HL-60/S4 (cell line): ENCODE measurements at regions not wholly inside any gene's neighbourhood (a gene's known extent, or its start where the extent isn't known, plus 50 kb on each side); places are given as distances from the start of the nearest gene placed in this dataset.

Source experiments
- in situ Hi-C: fragments of 300-500 bp; cut with MboI; formaldehyde crosslinking; loops from 2 replicates; pipeline ENCODE4 v1.14.3; 2022; ENCODE audit warnings: low sequenced_read_pairs

DNA sequence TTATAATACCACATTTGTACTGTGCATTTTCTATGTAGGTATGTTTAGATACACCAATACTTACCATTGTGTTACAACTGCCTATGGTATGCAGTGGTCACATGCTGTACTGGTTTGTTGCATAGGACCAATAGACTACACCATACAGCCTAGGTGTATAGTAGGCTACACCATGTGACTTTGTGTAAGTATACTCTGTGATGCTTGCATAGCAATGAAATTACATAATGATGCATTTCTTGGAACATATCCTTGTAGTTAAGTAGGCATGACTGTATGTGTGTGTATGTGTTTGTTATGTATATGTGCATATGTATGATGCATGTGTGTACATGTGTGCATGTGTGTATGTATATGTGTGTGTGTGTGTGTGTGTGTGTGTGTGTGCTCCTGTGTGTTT, 157.6 kb downstream of the TDRD15 start:
- in situ Hi-C loops: no loop called here

DNA sequence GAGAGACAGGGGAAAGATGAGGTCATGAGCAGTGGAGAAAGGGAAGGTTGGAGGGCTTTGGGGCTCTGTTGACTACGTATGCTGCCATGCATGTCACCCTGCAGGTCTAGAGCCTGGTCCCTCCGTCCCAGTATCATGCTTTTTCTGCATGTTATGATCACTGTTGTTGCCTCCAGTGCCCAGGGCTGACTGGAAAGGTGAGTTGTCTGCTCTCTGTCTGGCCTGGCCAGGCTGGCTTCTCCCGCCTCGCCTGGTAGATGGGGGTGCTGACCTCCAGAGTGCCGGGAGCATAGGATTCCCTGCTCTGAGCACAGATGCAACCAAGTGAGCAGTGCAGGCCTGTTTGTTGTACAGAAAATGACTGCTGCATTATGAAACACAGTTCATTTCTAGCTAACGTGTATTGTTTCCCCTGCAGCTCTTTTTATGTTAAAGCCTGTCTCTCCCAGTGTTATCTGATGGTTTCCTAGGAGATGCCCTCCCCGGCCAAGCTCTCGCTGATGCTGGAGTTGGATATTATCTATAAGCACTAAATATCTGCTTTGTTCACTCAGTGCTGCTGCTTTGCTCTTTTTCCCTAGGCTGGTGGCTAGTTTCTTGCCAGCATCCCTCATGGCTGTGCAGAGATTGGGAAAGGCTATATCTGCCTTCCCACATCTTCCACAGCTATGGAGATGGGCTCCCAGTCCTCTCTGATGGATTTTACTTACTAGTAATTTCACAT, 158.2 kb downstream of the TDRD15 start:
- in situ Hi-C loops: no loop called here

DNA sequence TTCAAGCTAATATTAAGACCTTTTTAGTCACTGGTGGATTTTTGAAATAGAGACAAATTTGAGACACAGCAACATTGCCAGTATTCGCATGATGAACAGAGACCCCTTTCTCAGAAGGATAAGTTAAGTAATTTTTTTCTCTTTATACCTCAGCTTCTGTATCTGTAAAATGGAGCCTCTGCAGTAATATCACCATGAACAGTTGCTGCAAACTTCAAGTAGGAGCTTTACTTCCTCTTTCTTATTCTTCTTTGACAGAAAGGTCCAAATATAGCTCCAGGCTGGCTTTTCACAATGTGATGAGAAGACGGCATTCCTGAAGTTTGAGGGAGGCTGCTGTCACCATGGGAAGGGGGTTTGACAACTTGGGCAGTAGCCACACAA, 158.7 kb downstream of the TDRD15 start:
- in situ Hi-C loops: no loop called here

DNA sequence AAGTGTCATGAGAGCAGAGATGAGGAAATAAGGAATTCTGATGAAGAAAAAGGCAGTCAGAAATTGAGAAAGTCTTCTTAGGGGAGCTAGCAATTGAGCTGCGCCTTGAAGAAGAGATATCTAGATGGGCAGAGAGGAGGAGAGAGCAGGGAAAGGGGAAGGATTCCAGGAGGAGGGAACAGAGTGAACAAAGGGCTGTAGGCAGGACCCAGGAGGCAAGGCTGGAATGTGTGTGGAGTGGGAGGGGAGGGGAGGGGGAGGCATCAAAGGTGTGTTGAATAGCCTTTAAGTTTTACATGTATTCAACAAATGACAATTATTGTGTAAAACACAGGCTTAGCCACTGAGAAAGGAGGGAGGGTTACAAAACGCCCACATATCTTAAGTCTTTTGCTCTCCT, 164.5 kb downstream of the TDRD15 start:
- in situ Hi-C loops: no loop called here

DNA sequence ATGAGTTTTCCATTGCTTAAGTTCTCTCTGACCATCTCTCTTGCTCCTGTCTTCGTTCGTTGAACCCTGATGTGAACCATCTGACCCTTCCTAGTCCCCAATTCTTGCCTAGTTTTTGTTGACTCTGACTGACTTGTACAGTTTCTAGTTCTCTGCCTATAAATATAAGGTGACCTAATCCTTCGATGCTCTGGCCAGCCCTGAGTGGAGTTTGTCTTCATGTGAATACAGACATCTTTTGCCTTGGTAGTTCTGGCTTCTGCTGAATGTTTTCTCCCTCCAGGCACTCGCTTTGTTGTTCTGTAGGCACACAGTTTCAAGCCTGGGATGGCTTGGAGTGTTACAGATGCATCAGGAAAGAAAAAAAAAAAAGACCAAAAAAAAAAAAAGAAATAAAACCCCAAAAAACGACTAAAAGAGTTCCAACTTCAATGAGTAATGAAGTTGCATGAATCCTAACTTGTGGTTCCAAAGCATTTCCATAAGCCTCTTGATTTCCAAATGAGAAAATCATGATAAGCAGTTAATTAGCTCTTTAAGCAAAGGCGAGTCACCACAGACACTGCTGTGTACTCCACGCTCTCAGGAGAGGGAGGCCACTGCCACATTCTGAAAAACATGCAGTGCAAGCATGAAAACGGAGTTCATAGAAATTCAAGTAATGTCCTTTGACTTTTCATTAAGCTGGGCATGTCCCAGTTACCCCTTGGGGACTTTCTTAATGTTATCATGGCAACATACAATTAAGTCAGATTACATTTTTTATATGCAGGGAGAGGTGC, 165.2 kb downstream of the TDRD15 start:
- in situ Hi-C loops: no loop called here

DNA sequence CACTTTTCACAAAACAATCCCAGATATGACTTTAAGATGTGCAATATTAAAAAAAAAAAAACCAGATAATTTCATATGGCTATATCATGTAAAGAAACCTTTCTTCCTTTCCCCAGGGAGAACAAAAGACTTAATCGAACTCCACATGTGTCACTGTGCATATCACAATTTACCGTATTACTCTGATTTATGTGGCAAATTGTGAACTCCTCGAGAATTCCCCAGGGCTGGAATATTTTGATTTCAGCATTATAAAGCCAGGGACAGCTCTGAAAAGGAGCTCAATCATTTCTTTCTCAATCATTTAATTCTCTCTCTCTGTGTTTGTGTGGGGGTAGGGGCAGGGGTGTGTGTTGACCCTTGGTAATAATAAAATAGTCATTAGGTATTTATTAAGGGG, 165.8 kb downstream of the TDRD15 start:
- in situ Hi-C loops: no loop called here

DNA sequence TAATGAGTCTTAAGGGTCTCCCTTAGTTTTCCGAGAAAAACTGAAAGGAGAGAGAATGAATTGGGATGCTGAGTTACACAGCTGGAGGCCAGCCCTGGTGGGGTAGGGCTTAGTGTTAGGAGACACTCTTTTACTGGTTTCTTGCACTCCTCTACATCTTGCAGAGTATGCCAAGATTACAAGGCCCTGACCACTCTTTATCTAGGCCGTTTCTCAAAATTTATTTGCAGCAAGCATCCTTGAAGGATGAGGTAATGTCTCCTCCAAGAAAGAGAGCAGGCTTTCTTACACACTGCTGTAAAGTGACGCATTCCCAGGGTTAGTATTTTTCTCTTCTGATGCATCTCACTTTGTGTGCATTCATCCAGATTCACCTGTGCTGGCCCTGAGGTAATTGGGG, 166.2 kb downstream of the TDRD15 start:
- in situ Hi-C loops: no loop called here

DNA sequence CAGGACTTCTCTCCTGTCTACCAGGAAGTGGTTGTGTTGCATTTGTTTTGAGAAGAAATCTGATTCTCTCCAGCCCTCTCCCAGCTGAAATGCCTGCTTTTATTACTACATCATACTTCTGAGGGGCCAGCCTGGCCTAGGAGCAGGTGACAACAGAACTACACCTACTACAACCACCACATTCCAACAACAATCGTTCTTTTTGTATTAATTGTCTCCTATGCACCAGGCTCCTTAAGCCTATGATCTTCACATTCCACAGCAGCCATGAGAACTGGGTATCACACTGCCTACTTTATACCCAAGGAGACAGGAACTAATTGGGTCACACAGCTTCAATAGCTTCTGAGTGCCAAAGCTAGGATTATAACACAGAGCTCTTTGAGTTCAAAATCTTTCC, 167.7 kb downstream of the TDRD15 start:
- in situ Hi-C loops: no loop called here

DNA sequence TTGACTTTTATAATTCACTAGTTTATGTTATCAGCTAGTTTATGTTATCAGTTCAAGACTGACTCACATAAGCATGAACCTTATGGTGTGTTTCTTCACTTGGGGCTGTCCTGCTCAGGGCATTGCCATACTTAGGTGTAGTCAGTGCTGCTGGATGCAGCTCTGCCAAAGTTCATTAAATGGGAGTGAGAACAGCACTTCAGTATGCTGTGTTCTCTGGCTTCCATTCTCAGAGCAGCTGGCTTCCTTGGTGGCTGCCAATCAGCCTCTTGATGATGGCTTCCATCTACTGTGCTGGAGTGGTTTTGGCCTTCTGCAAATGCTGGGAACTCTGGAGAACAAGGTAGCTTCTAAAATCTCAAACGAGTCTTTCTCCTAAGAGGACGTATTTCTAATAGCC, 170.7 kb downstream of the TDRD15 start:
- in situ Hi-C loops: no loop called here

DNA sequence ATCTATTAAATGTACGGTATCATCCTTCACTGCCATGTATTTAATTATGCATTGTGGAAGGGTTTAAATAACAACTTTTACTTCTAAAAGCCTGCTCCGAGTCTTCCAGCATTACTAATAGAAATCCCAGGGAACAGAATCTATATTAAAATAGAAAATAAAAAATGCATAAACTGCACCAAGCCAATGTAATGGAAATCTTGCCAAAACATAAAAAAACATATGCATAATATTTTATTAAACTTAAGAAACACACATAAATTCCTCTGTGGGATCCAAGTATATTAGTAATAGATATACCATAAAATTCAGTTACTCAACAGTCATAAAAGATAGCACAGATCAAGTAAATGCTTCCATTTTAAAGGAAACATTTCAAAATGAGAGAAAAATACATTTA, 175.6 kb downstream of the TDRD15 start:
- in situ Hi-C loops: no loop called here

DNA sequence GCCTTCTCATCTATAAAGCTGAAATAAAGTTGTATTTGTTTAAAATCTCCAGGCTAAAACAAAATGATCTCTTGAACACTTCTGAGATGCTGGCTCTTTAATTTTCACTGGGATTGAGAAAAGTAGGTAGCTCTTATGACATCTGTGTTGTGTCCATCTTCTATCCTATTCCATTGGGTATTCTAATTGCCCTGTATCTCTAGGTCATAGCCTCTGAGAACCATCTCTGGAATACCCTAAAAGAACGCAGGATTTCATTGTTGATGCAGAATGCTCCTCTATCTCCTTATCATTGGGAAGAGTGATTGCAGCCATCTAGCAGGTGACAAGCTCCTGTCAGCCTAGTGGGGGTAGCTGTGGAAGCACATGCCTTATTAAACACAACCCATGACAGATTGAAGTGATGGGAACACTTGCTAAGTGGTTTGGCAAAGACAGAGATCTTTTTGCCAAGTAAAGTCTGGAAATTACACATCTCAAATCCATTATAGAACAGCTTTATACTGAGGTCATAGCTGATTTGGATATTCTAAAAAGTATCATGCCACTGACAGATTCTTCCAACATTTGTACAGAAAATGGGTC, 178.2 kb downstream of the TDRD15 start:
- in situ Hi-C loops: loop anchor here (25.0 kb wide), 1 partner anchor 640 kb away; the partner anchor contains the start of genes GDF7 and HS1BP3

DNA sequence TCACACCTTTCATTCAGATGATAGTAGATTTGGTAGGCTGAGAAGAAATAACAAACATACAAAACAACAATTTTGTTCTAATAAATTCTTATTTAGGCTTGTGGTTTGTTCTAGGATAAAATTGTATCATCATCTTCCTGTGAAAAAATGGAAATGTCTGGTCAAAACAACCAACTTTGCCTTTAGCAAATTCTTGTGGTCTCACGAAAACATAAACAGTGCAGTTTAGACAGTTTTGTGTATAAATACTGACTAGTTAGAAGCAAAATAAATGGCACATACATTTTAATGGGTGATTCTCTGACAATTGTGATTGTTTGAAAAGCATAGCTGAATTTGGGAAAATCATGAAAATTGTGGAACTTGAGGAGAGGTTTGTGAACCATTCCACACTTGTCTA, 180.1 kb downstream of the TDRD15 start:
- in situ Hi-C loops: loop anchor here (25.0 kb wide), 1 partner anchor 642 kb away; the partner anchor contains the start of genes GDF7 and HS1BP3

DNA sequence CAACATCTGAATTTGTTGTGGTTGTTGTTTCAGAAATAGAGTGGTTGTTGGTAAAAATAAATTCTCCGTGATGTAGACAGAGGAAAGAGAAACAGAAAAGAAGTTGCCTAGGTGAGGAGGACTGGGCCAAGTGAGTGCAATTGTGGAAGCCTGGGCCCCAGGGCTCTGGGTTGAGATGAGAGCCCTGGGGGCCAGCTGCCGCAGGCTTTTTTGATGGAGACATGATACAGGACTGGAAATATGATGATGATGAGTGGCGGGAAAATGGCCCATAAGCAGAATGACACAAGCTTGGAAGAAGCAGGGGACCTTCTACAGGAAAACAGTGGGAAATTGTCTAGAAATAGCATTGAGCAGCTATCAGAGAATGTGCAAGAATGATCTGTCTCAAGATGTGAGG, 181.8 kb downstream of the TDRD15 start:
- in situ Hi-C loops: loop anchor here (25.0 kb wide), 1 partner anchor 643 kb away; the partner anchor contains the start of genes GDF7 and HS1BP3

DNA sequence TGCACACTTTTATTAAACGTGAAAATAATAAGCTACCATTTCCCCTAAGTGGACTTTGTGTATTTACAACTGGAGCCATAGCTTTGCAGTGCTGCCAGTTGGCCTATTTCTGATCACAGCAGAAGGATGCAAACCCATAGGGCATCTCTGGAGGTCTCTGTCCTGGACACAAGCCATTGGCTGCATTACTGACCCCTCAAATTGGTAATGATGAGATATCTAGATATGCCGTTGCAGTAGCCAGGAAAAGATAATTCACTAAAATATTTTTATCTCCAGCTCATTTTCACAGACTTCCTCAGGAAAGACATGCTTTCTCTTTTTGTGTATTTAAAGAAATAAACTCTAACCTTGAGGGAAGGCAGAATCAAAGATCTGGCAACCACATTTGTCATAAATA, 182.5 kb downstream of the TDRD15 start:
- in situ Hi-C loops: loop anchor here (25.0 kb wide), 1 partner anchor 644 kb away; the partner anchor contains the start of genes GDF7 and HS1BP3

DNA sequence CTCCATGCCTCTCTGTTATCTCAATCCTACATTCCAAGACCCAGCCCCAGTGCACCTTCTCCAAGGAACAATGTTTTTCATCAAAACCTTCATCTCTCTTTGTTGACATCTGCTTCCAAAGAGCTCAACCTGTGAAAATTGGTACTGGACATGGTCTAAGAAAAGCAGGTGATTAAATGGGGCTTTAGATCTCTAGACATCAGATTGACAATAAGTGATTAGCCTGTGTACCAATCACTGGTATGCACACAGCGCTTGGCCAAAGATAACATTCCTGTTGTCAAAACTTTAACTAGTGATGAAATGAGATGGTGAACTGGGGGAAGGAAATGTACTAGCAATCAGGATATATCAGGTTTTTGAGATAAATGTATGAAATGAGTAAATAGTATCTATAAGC, 183.3 kb downstream of the TDRD15 start:
- in situ Hi-C loops: loop anchor here (25.0 kb wide), 1 partner anchor 645 kb away; the partner anchor contains the start of genes GDF7 and HS1BP3

DNA sequence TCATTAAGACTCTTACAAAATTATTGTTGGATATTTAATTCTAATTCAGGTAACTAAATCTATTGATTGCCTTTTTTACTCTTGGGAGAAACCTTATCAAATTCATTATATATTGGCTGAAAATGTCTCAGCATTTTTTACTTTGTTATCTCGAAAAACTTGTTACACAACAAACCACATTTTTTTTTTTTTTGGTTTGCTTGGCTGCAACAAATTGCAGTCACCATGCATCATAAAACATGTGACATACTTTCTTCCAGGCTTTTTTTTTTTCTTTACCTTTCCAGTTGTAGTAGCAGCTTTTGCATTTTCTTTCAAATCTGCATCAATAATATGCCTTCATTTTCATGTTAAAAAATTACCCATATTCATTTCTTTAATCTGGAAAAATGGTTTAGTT, 186.7 kb downstream of the TDRD15 start:
- in situ Hi-C loops: loop anchor here (25.0 kb wide), 1 partner anchor 648 kb away; the partner anchor contains the start of genes GDF7 and HS1BP3

DNA sequence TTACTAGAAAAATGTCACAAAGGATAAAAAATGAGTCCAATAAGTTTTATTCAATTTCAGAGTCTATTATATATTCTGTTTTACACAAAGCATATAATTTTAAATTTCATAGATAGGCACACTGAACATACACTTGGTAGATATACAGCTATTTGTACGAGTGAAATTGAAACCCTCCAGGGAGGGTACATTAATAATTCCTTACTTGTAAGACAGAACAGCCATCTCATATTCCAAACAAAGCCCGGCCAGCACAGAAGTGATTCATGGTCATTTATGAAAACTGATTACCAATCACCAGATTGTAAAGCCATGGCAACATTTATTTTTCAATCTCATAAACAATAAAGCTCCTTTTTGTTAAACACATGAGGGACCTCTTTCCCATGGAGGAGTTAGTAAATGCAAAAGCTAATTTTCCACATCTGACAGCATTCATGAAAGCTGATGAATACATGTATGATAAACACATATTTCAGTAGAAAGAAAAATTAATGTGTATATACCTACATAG, 190.6 kb downstream of the TDRD15 start:
- in situ Hi-C loops: loop anchor here (25.0 kb wide), 1 partner anchor 652 kb away; the partner anchor contains the start of genes GDF7 and HS1BP3

DNA sequence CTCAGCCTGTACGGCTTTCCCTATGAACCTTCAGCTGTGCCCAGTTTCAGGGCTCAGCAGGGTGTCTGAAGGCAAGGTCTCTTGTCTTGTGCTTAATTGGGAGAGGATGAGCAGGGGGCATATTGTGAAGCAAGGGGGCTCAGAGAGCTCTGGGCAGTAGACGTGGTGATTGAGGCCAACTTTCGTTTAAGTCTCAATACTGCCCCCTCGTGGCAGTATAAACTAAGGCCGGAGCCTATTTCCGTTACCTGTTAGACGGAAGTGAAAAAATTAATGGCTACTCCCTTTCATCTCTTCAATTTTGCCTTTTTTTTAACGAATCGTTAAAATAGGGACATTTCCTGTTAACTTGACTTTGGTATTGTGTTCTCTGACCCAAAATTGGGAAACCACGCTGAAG, 193.4 kb downstream of the TDRD15 start:
- in situ Hi-C loops: loop anchor here (25.0 kb wide), 1 partner anchor 655 kb away; the partner anchor contains the start of genes GDF7 and HS1BP3

DNA sequence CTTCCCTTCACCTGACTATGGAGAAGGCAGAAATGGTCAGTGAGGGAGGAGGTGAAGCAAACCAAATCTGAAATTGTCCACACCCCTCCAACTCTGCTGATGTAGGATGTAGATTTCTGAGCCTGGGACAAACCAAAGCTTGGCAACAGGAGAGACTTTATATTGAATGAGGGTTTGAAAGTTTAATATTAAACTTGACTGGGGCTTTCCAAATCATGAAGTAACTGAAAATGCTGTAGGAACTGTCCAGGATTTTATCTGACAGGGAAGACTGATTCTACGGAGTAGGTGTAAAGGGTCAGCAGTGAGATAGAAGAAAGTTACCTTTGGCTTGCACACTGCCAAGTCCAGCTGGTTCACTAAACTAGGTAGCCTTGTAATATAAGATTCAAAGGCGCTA, 194.5 kb downstream of the TDRD15 start:
- in situ Hi-C loops: loop anchor here (25.0 kb wide), 1 partner anchor 656 kb away; the partner anchor contains the start of genes GDF7 and HS1BP3

DNA sequence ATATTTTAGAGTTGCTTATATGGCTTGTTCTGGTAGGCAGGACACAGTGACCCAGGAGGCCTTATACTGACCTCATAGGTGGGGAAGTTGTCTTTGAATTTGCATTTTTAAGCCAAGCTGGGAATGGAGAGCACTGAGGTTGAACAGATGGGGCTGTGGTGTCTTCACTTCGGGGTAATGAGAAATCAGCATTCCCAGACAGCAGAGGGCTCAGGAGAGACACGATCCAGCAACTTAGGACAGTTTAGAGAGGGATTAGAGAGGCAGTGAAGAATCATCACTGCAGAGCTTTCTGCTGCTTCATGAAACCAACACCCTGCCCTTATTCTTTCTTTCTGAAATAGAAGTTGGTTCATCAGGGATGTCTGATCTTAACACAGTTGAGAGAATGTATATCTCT, 202.4 kb downstream of the TDRD15 start:
- in situ Hi-C loops: no loop called here

DNA sequence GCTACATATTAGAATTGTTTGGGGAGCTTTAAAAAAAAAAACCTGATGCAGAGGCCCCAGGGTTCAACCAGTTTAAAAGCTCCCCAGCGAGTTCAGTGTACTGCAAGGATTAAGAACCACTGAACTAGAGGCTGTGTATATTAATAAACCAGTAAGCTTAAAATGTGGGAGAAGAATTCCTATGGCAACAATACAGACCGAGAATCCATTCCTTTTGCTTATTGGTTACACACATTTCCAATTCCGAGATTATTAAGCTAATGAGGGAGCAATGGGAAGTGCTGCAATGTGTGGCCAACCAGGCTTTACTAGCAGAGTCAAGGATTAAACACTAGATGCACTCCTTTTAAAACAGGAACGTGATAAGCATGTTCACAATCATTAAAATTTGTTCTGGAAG, 204.4 kb downstream of the TDRD15 start:
- in situ Hi-C loops: no loop called here
